Prostate gland (tissue), 2 donors: ENCODE measurements at regions not wholly inside any gene's neighbourhood (a gene's known extent, or its start where the extent isn't known, plus 50 kb on each side); places are given as distances from the start of the nearest gene placed in this dataset.
A peak's percentile ranks its signal among the peaks of the same experiment; 100 is the strongest.

Experiments
- DNase-seq: peaks from one replicate; pipeline ENCODE4 v3.0.0-alpha.2; 2019; ENCODE audit warnings: low spot score
- H3K27ac ChIP-seq, 2 donors: fragments of 200-600 bp; sonication (generic); 2 replicates each; pipeline ENCODE4 v1.5.1; 2017 to 2019
- H3K27me3 ChIP-seq: fragments of 200-600 bp; sonication (generic); replicated peaks from 2 replicates; pipeline ENCODE4 v1.5.1; 2019; ENCODE audit not compliant: insufficient read depth
- H3K36me3 ChIP-seq, 2 donors: fragments of 200-600 bp; sonication (generic); 1 replicate in 1 of 2; 2 replicates in 1 of 2; pipeline versions ENCODE4 v1.5.1 to v1.8.1; 2017 to 2019
- H3K4me1 ChIP-seq: fragments of 200-600 bp; sonication (generic); replicated peaks from 2 replicates; pipeline ENCODE4 v1.5.1; 2019
- H3K4me3 ChIP-seq, 2 donors: fragments of 200-600 bp; sonication (generic); 2 replicates each; pipeline ENCODE4 v1.5.1; 2017 to 2019
- H3K9me3 ChIP-seq: fragments of 200-600 bp; sonication (generic); 2 replicates; pipeline ENCODE4 v1.5.1; 2017
- CTCF ChIP-seq, 4 experiments: fragments of 200-600 bp in 2 of 4; fragments of 450-650 bp in 2 of 4; sonication (generic) in 2 of 4; IDR thresholded peaks; 1 replicate in 3 of 4; 2 replicates in 1 of 4; pipeline ENCODE4 v1.5.1; 2016 to 2019; ENCODE audit warnings: antibody characterized with exemption in 4 of 4, mild to moderate bottlenecking in 2 of 4, moderate library complexity in 2 of 4
- POLR2A ChIP-seq: fragments of 450-650 bp; IDR thresholded peaks from one replicate; pipeline ENCODE4 v1.6.1; 2016; ENCODE audit warnings: antibody characterized with exemption, mild to moderate bottlenecking
- POLR2AphosphoS5 ChIP-seq: sonication (generic); formaldehyde crosslinking; IDR thresholded peaks from one replicate; pipeline ENCODE4 v1.6.1; 2017; ENCODE audit warnings: antibody characterized with exemption
- WGBS: methylation state at CpG from one replicate; pipeline ENCODE4 v1.1.5; 2018; 5-methylcytosine and 5-hydroxymethylcytosine counted together
- intact Hi-C: fragments of 100-400 bp; cut with DNase I; formaldehyde crosslinking; loops from one replicate; pipeline ENCODE4 v1.14.2; 2022

GRCh38 chr5:128775558-128775957, 189.7 kb upstream of the SLC27A6 start:
- Histone ChIP-seq H3K4me3 (no peak overlapping the region), H3K27me3 (no peaks in the 10 kb centered on the region), H3K4me1 (no peaks in the 10 kb centered on the region), H3K36me3 (no peaks in the 10 kb centered on the region), H3K9me3 (no peaks in the 10 kb centered on the region), H3K27ac (no peak overlapping the region)
- intact Hi-C loops, result no loop called here
- WGBS, result 84% methylated on average over 3 of the region's 3 CpGs
- no peak for DNase-seq
- TF ChIP-seq CTCF (IDR thresholded peaks at IDR 0.05) (no peak), POLR2A (no peak), POLR2AphosphoS5 (no peak)

- H3K27me3 ChIP-seq, result no peaks in the 10 kb centered on the region
- DNase-seq, result no peak
- H3K27ac ChIP-seq, result no peak overlapping the region
- no peaks in the 10 kb centered on the region for H3K4me1 ChIP-seq
- intact Hi-C loops, result no loop called here
- TF ChIP-seq CTCF (IDR thresholded peaks at IDR 0.05), result no peak
- TF ChIP-seq POLR2A, result no peak
- TF ChIP-seq POLR2AphosphoS5, result no peak
- H3K36me3 ChIP-seq, result no peaks in the 10 kb centered on the region
- no peaks in the 10 kb centered on the region for H3K9me3 ChIP-seq
- no peak overlapping the region for H3K4me3 ChIP-seq
- 100% methylated on average over 1 of the region's 1 CpG for WGBS
These were observed 188.2 kb upstream of the SLC27A6 start for GRCh38 chr5:128777052-128777451.

GRCh38 chr5:128778474-128778873, 186.8 kb upstream of the SLC27A6 start:
- H3K4me1 ChIP-seq, result no peaks in the 10 kb centered on the region
- no peaks in the 10 kb centered on the region for H3K36me3 ChIP-seq
- intact Hi-C loops, result no loop called here
- H3K27ac ChIP-seq, result no peak overlapping the region
- no peak overlapping the region for H3K4me3 ChIP-seq
- no peaks in the 10 kb centered on the region for H3K27me3 ChIP-seq
- TF ChIP-seq POLR2AphosphoS5, result no peak
- TF ChIP-seq POLR2A, result no peak
- TF ChIP-seq CTCF (IDR thresholded peaks at IDR 0.05), result no peak
- no peak for DNase-seq
- 76% methylated on average over 5 of the region's 5 CpGs for WGBS
- H3K9me3 ChIP-seq, result no peaks in the 10 kb centered on the region

GRCh38 chr5:128782446-128782845, 182.8 kb upstream of the SLC27A6 start:
- Histone ChIP-seq H3K9me3 (no peaks in the 10 kb centered on the region), H3K27me3 (no peaks in the 10 kb centered on the region), H3K27ac (no peak overlapping the region), H3K4me3 (no peak overlapping the region), H3K4me1 (no peaks in the 10 kb centered on the region), H3K36me3 (no peaks in the 10 kb centered on the region)
- TF ChIP-seq CTCF (IDR thresholded peaks at IDR 0.05) (no peak), POLR2AphosphoS5 (peak; percentile 46)
- 18% methylated on average over 4 of the region's 4 CpGs for WGBS
- peak; percentile 71 for DNase-seq
- intact Hi-C loops, result no loop called here

- DNase-seq, result no peak
- no peak for TF ChIP-seq CTCF (IDR thresholded peaks at IDR 0.05)
- TF ChIP-seq POLR2A, result no peak
- TF ChIP-seq POLR2AphosphoS5, result no peak
- no peak overlapping the region for H3K4me3 ChIP-seq
- H3K9me3 ChIP-seq, result no peaks in the 10 kb centered on the region
- H3K36me3 ChIP-seq, result no peaks in the 10 kb centered on the region
- H3K27me3 ChIP-seq, result no peaks in the 10 kb centered on the region
- no peaks in the 10 kb centered on the region for H3K4me1 ChIP-seq
- intact Hi-C loops, result no loop called here
- WGBS, result 100% methylated on average over 1 of the region's 1 CpG
- H3K27ac ChIP-seq, result no peak overlapping the region
These were observed 180.6 kb upstream of the SLC27A6 start for GRCh38 chr5:128784726-128785125.
